HepG2 (cell line): ENCODE measurements at regions not wholly inside any gene's neighbourhood (a gene's known extent, or its start where the extent isn't known, plus 50 kb on each side); places are given as distances from the start of the nearest gene placed in this dataset.

Experiments used
- ATAC-seq: fragments of 200-7000 bp; cut with Tn5 transposase; 3 replicates; pipeline ENCODE4 v1.9.1; 2020; ENCODE audit warnings: mild to moderate bottlenecking, moderate library complexity
- BruUV-seq: library from RNA; stranded (reverse); fragments of 400-500 nt; replicated peaks from 2 replicates; lab custom pipeline; 2021; lab: Mats Ljungman, UMichigan
- CTCF ChIA-PET: fragments of 300-600 bp; formaldehyde crosslinking; extraction: SDS; loops from one replicate; lab custom pipeline; 2021; ENCODE audit warnings: low total read pairs, inconsistent platforms, low intra/inter-chr PET ratio; lab: Yijun Ruan, JAX
- POLR2A ChIA-PET: fragments of 350-600 bp; sonication (Branson Sonifier 250); formaldehyde crosslinking; loops from one replicate; lab custom pipeline; 2020; ENCODE audit warnings: antibody characterized with exemption, inconsistent platforms; lab: Yijun Ruan, JAX
- DNase-seq: peaks from one replicate; pipeline ENCODE4 v3.0.0-alpha.2; 2015; ENCODE audit warnings: low spot score
- FAIRE-seq: peaks from 3 replicates; lab custom pipeline; 2011; peaks lifted over from hg19 to GRCh38; lab: Jason Lieb, UNC
- H2AFZ ChIP-seq: one replicate; pipeline ENCODE4 v1.6.1; 2011; ENCODE audit warnings: low read length, inconsistent platforms
- H3K27ac ChIP-seq: fragments of 300-600 bp; 3 replicates; pipeline ENCODE4 v1.8.0; 2011; ENCODE audit warnings: mixed run types, mild to moderate bottlenecking, mixed read lengths, low read length, inconsistent platforms; ENCODE audit not compliant: insufficient read depth; ENCODE audit errors: extremely low read length
- H3K27me3 ChIP-seq, 2 experiments: fragments of 200-600 bp in 1 of 2; 2 replicates in 1 of 2; 3 replicates in 1 of 2; pipeline versions ENCODE4 v1.6.0 to v1.8.0; 2011; ENCODE audit warnings: low read length in 2 of 2, mild to moderate bottlenecking in 2 of 2, moderate library complexity in 2 of 2, inconsistent platforms in 1 of 2; ENCODE audit not compliant: insufficient read depth in 2 of 2, control insufficient read depth in 1 of 2
- H3K36me3 ChIP-seq, 2 experiments: fragments of 200-600 bp in 1 of 2; replicated peaks in 1 of 2; 2 replicates in 1 of 2; 3 replicates in 1 of 2; pipeline versions ENCODE4 v1.5.1 to v1.8.0; 2011; ENCODE audit warnings: low read length in 2 of 2, inconsistent platforms in 1 of 2; ENCODE audit not compliant: insufficient read depth in 2 of 2, control insufficient read depth in 1 of 2
- H3K4me1 ChIP-seq: 2 replicates; pipeline ENCODE4 v1.5.1; 2012; ENCODE audit warnings: low read length, inconsistent platforms; ENCODE audit not compliant: insufficient read depth
- H3K4me2 ChIP-seq: 2 replicates; pipeline ENCODE4 v1.6.0; 2011; ENCODE audit warnings: low read depth, low read length, inconsistent platforms
- H3K4me3 ChIP-seq, 3 experiments: fragments of 200-600 bp in 1 of 3; sonication (generic), shearing (Covaris generic) in 1 of 3; replicated peaks in 1 of 3; 2 replicates each; pipeline ENCODE4 v1.5.1; 2011 to 2016; ENCODE audit warnings: low read length in 3 of 3, inconsistent platforms in 2 of 3, low read depth in 2 of 3, mild to moderate bottlenecking in 2 of 3, control low read depth in 1 of 3, mixed read lengths in 1 of 3; ENCODE audit not compliant: insufficient read depth in 1 of 3
- H3K79me2 ChIP-seq: one replicate; pipeline ENCODE4 v1.6.1; 2011; ENCODE audit warnings: low read length, inconsistent platforms; ENCODE audit not compliant: insufficient read depth
- H3K9ac ChIP-seq: 2 replicates; pipeline ENCODE4 v1.6.0; 2011; ENCODE audit warnings: mild to moderate bottlenecking, low read depth, low read length, inconsistent platforms; ENCODE audit not compliant: insufficient read depth
- H3K9me3 ChIP-seq: 2 replicates; pipeline ENCODE4 v1.5.1; 2012; ENCODE audit warnings: mild to moderate bottlenecking, low read length
- H4K20me1 ChIP-seq: 2 replicates; pipeline ENCODE4 v1.6.0; 2011; ENCODE audit warnings: inconsistent platforms, mild to moderate bottlenecking, low read length, moderate library complexity; ENCODE audit not compliant: insufficient read depth
- ATF3 ChIP-seq: sonication (generic); formaldehyde crosslinking; IDR thresholded peaks from 2 replicates; pipeline ENCODE4 v1.4.0; 2020; ENCODE audit warnings: missing genetic modification reagents
- CSRNP2 ChIP-seq: sonication (generic); formaldehyde crosslinking; conservative IDR thresholded peaks from 2 replicates; pipeline ENCODE4 v1.8.0; 2022; ENCODE audit warnings: low read depth, missing genetic modification reagents
- DMAP1 ChIP-seq: IDR thresholded peaks from 2 replicates; pipeline ENCODE4 v1.6.1; 2016
- FOXA3 ChIP-seq: IDR thresholded peaks from 2 replicates; pipeline ENCODE4 v1.6.1; 2016; ENCODE audit warnings: missing genetic modification reagents, missing compliant biosample characterization
- MXD4 ChIP-seq: IDR thresholded peaks from 2 replicates; pipeline ENCODE4 v1.6.1; 2016; ENCODE audit warnings: mild to moderate bottlenecking, missing biosample characterization, missing genetic modification reagents
- SP140L ChIP-seq: sonication (generic); formaldehyde crosslinking; IDR thresholded peaks from 2 replicates; pipeline ENCODE4 v1.4.0; 2020; ENCODE audit warnings: missing genetic modification reagents, borderline replicate concordance
- SRSF4 ChIP-seq: fragments of 200-400 bp; formaldehyde crosslinking; IDR thresholded peaks from one replicate; pipeline ENCODE4 v1.6.1; 2018; ENCODE audit warnings: mild to moderate bottlenecking, low read depth, low read length, moderate library complexity; ENCODE audit not compliant: poor library complexity, severe bottlenecking
- TAF1 ChIP-seq: sonication (generic); formaldehyde crosslinking; IDR thresholded peaks from 2 replicates; pipeline ENCODE4 v1.4.0; 2020; ENCODE audit warnings: missing genetic modification reagents
- ZBTB1 ChIP-seq: sonication (generic); formaldehyde crosslinking; IDR thresholded peaks from 2 replicates; pipeline ENCODE4 v1.4.0; 2020; ENCODE audit warnings: missing genetic modification reagents, borderline replicate concordance
- ZFAT ChIP-seq: sonication (generic); formaldehyde crosslinking; conservative IDR thresholded peaks from 2 replicates; pipeline ENCODE4 v1.8.1; 2023; ENCODE audit warnings: missing genetic modification reagents, inconsistent platforms
- ZNF598 ChIP-seq: sonication (generic); formaldehyde crosslinking; IDR thresholded peaks from 2 replicates; pipeline ENCODE4 v1.5.1; 2020; ENCODE audit warnings: mild to moderate bottlenecking, missing genetic modification reagents, borderline replicate concordance
- ZUFSP ChIP-seq: sonication (generic); formaldehyde crosslinking; IDR thresholded peaks from 2 replicates; pipeline ENCODE4 v1.9.0; 2021; ENCODE audit warnings: missing genetic modification reagents, mild to moderate bottlenecking, borderline replicate concordance
- WGBS: methylation state at CpG from one replicate; pipeline ENCODE4 v1.1.6; 2017; ENCODE audit warnings: low lambda C conversion rate; 5-methylcytosine and 5-hydroxymethylcytosine counted together
- in situ Hi-C: cut with HindIII; loops from 2 replicates; pipeline ENCODE4 v1.10.0; 2017; ENCODE audit warnings: low pct_unique_long_range_greater_than_20kb; ENCODE audit not compliant: extremely low pct_ligation_motif_present
- intact Hi-C: fragments of 100-400 bp; cut with micrococcal nuclease; formaldehyde crosslinking; loops from one replicate; pipeline ENCODE4 v1.10.0; 2022; ENCODE audit not compliant: unreplicated experiment
- TF ChIP-seq, protein P1 (sequence below): sonication (generic); formaldehyde crosslinking; conservative IDR thresholded peaks from 2 replicates; pipeline ENCODE4 v1.8.1; 2023; ENCODE audit warnings: missing genetic modification reagents

- no peak for TF ChIP-seq ZFAT
- no peak for TF ChIP-seq ZUFSP (CRISPR knock-in tag)
- no peak for TF ChIP-seq FOXA3 (CRISPR knock-in tag)
- TF ChIP-seq ZNF598 (CRISPR knock-in tag) = no peak
- TF ChIP-seq DMAP1 (CRISPR knock-in tag) = no peak
- TF ChIP-seq TAF1 (CRISPR knock-in tag) = no peak
Observed at GRCh38 chr2:146952696-146953095, 892.1 kb upstream of the ACVR2A start (continued).

DNA sequence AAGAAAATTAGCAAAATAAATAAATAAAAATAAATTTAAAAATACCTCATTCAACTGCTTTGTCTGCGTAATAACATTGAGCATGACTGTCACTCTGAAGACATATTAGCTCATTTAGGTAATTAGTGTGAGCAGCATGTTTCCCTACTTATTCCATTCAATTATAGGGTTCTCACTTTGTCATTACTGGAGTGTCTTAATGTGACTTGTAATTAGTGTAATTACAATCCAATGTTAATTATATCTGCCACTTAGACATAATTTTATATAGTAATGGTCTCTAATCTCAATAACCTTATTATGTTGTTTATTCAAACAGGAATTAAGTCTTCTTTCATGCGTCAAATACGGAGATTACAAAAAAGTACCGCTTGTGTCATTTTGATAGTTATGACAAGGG is 893.9 kb upstream of the ACVR2A start:
- Histone ChIP-seq H3K36me3 (no peaks in the 10 kb centered on the region), H3K9me3 (no peaks in the 10 kb centered on the region), H3K9ac (no peak overlapping the region), H3K27ac (no peak overlapping the region), H4K20me1 (no peaks in the 10 kb centered on the region), H3K4me2 (no peak overlapping the region), H2AFZ (no peak overlapping the region), H3K27me3 (no peaks in the 10 kb centered on the region), H3K79me2 (no peaks in the 10 kb centered on the region), H3K4me3 (no peak overlapping the region), H3K4me1 (no peaks in the 10 kb centered on the region)
- POLR2A ChIA-PET = no interaction called here
- intact Hi-C loops = no loop called here
- 59% methylated on average over 4 of the region's 4 CpGs for WGBS
- no TSS peak for BruUV-seq
- CTCF ChIA-PET = no interaction called here
- in situ Hi-C loops = no loop called here
- ATAC-seq = no peak
- DNase-seq = no peak
- no peak for TF ChIP-seq SP140L
- no peak for FAIRE-seq

DNA sequence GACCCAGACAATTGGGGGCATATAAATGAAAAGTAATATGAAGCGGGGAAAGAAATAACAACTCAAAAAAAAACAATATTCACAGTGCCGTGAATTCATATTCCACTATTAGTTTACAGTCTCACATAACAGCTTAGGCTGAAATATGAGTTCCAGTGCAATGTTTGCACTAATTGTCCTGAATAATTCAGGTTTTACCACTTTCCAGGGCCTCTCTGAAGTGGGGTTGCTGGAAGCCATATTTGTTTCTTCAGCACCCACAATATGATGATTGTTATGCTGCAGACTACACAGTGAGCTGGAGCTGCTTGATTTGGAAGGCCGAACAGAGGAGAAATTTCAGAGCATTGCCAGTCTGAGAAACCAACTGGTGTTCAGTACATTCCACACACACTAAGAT is 894.5 kb upstream of the ACVR2A start:
- Histone ChIP-seq H3K36me3 (no peaks in the 10 kb centered on the region), H3K4me2 (no peak overlapping the region), H3K4me3 (no peak overlapping the region), H3K79me2 (no peaks in the 10 kb centered on the region), H4K20me1 (no peaks in the 10 kb centered on the region), H3K27me3 (no peaks in the 10 kb centered on the region), H3K9me3 (no peaks in the 10 kb centered on the region), H3K27ac (no peak overlapping the region), H2AFZ (no peak overlapping the region), H3K9ac (no peak overlapping the region), H3K4me1 (no peaks in the 10 kb centered on the region)
- ATAC-seq (no peak), DNase-seq (no peak), FAIRE-seq (no peak)
- intact Hi-C loops = no loop called here
- BruUV-seq = no TSS peak
- ChIA-PET CTCF (no interaction called here), POLR2A (no interaction called here)
- 13% methylated on average over 3 of the region's 3 CpGs for WGBS
- in situ Hi-C loops = no loop called here
- TF ChIP-seq MXD4 (CRISPR knock-in tag) = no peak
- TF ChIP-seq ATF3 (CRISPR knock-in tag) = no peak
- no peak for TF ChIP-seq ZBTB1 (CRISPR knock-in tag)
- TF ChIP-seq, protein P1, sequence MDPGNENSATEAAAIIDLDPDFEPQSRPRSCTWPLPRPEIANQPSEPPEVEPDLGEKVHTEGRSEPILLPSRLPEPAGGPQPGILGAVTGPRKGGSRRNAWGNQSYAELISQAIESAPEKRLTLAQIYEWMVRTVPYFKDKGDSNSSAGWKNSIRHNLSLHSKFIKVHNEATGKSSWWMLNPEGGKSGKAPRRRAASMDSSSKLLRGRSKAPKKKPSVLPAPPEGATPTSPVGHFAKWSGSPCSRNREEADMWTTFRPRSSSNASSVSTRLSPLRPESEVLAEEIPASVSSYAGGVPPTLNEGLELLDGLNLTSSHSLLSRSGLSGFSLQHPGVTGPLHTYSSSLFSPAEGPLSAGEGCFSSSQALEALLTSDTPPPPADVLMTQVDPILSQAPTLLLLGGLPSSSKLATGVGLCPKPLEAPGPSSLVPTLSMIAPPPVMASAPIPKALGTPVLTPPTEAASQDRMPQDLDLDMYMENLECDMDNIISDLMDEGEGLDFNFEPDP (CRISPR knock-in tag) = no peak
- no peak for TF ChIP-seq SRSF4
- TF ChIP-seq CSRNP2 (CRISPR knock-in tag) = no peak
